ENCODE measurements at regions not wholly inside any gene's neighbourhood (a gene's known extent, or its start where the extent isn't known, plus 50 kb on each side); places are given as distances from the start of the nearest gene placed in this dataset.
"Not testable (repeated sequence)": the region's sequence is repeated elsewhere in the genome, so short reads cannot be mapped to it uniquely, and the experiment has no call there.

GRCh38 chr1:29414086-29414485 lies 177.8 kb downstream of the PTPRU start:
- DNase-seq (ENCODE audit: low read depth), result no peak

- DNase-seq (ENCODE audit: low read depth), result no peak
Measured at GRCh38 chr1:29413661-29414060, 177.3 kb downstream of the PTPRU start.

GRCh38 chr1:29412591-29412990 lies 176.3 kb downstream of the PTPRU start:
- DNase-seq (ENCODE audit: low read depth), result no peak

- DNase-seq (ENCODE audit: low read depth), result no peak
Measured at GRCh38 chr1:29410476-29410875, 174.2 kb downstream of the PTPRU start.

GRCh38 chr1:29409616-29410015 lies 173.3 kb downstream of the PTPRU start:
- DNase-seq (ENCODE audit: low read depth), result no peak

GRCh38 chr1:29408831-29409605 lies 172.7 kb downstream of the PTPRU start:
- no peak for DNase-seq (ENCODE audit: low read depth)

- DNase-seq (ENCODE audit: low read depth), result no peak
Measured at GRCh38 chr1:29406814-29407213, 170.5 kb downstream of the PTPRU start.

GRCh38 chr1:29400203-29400602 lies 163.9 kb downstream of the PTPRU start:
- not testable (repeated sequence) for DNase-seq (ENCODE audit: low read depth)

GRCh38 chr1:29399465-29399864 lies 163.1 kb downstream of the PTPRU start:
- no peak for DNase-seq (ENCODE audit: low read depth)

GRCh38 chr1:29398431-29398830 lies 162.1 kb downstream of the PTPRU start:
- no peak for DNase-seq (ENCODE audit: low read depth)

GRCh38 chr1:29397981-29398380 lies 161.7 kb downstream of the PTPRU start:
- no peak for DNase-seq (ENCODE audit: low read depth)

GRCh38 chr1:29397256-29397590 lies 160.9 kb downstream of the PTPRU start:
- DNase-seq (ENCODE audit: low read depth), result no peak

GRCh38 chr1:29396438-29397255 lies 160.3 kb downstream of the PTPRU start:
- DNase-seq (ENCODE audit: low read depth), result no peak

- no peak for DNase-seq (ENCODE audit: low read depth)
Measured at GRCh38 chr1:29395736-29396437, 159.6 kb downstream of the PTPRU start.

GRCh38 chr1:29394521-29395225 lies 158.4 kb downstream of the PTPRU start:
- no peak for DNase-seq (ENCODE audit: low read depth)

GRCh38 chr1:29393451-29393826 lies 157.1 kb downstream of the PTPRU start:
- DNase-seq (ENCODE audit: low read depth), result no peak

- DNase-seq (ENCODE audit: low read depth), result no peak
Measured at GRCh38 chr1:29392486-29393450, 156.4 kb downstream of the PTPRU start.

- DNase-seq (ENCODE audit: low read depth), result no peak
Measured at GRCh38 chr1:29392036-29392435, 155.7 kb downstream of the PTPRU start.

- no peak for DNase-seq (ENCODE audit: low read depth)
Measured at GRCh38 chr1:29391362-29391880, 155.1 kb downstream of the PTPRU start.

- no peak for DNase-seq (ENCODE audit: low read depth)
Measured at GRCh38 chr1:29390491-29391361, 154.4 kb downstream of the PTPRU start.
